ENCODE measurements at regions not wholly inside any gene's neighbourhood (a gene's known extent, or its start where the extent isn't known, plus 50 kb on each side); places are given as distances from the start of the nearest gene placed in this dataset.
"Not testable (repeated sequence)": the region's sequence is repeated elsewhere in the genome, so short reads cannot be mapped to it uniquely, and the experiment has no call there.

DNA sequence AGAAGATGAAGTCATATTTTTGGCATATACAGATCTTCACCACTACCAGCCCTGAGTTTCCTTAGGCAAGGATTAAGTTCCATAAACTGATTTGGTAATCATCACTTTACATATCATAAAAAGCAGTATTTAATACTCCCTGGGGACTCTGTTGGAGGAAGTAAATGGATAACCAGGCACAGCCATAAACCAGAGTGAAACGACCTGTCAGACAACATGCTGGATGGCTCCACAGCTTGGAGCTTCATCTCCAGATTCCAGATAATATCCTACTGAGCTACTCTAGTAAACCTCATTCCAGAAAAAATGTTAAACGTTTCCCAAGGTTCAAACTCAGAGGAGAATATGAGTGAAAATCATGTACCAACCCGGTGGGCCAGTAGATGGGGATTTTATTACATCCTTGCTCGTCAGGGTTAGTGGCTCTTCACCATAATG is 109.2 kb downstream of the BASP1 start:
- DNase-seq: no peak

DNA sequence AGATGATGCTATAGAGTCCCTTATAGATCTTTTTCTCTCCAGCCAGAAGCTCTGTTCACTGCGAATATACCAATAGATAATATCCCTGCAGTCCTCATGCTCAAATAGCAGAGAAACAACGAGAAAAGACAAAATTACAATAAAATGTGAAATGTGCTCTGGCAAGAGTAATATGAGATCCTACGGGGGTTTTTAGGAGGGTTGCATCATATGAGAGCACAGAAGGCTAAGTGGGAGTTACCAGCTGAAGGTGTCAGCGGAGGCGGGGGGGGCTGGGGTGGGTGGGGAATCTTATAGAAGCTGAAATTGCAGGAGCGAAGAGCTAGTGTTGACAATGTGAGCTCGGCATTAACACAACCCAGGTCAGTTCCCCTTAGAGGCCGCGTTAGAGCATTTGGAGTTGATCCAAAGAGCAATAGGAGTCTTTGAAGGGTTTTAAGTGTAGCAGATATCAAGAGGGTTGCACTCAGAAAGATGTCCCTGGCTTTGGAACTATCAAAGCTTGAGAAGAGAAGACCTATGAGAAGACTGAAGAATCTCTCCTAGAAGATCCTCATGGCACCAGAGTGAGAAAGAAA is 109.7 kb downstream of the BASP1 start:
- DNase-seq: no peak

DNA sequence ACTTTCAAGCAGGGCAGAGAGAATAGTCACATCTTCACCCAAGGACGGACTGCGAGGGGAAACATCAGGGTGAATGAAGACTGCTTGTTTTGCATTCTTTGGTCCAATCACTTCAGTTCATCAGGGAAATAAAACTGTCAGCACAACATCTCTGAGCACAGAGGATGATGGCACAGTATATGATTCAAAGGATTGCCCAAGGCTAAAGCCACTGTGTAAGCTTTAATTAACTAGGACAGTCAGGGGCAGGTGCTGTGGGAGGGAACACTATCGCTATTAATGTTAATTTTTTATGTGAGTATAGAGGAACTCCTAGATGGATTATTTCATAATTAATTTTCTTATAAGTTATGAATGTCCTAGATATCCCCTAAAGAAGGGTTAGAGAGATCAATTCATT is 112.1 kb downstream of the BASP1 start:
- DNase-seq: no peak

DNA sequence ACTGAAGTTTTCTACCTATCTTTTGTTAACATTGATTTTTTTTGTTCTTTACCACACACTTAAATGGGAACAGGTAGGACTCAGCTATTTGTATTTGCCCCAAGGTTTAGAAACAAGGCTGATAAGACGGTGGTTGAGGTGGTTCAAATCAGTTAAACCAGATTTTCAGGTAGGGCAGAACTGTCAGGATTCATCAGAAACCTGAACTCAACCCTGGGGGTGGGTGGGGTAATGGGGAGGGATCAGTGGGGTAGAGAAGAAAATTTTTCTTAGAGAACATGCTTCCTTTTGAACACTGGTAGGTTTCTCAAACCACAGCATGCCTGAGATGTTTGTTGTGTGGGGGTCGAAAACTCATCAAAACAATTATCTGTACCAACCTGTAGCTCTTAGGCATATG is 113.0 kb downstream of the BASP1 start:
- DNase-seq: no peak

- no peak for DNase-seq
These were observed 114.2 kb downstream of the BASP1 start for GRCh38 chr5:17331651-17332050.

GRCh38 chr5:17333755-17334154 is 116.3 kb downstream of the BASP1 start:
- DNase-seq: no peak

- DNase-seq: no peak
These were observed 118.6 kb downstream of the BASP1 start for GRCh38 chr5:17336054-17336453.

DNA sequence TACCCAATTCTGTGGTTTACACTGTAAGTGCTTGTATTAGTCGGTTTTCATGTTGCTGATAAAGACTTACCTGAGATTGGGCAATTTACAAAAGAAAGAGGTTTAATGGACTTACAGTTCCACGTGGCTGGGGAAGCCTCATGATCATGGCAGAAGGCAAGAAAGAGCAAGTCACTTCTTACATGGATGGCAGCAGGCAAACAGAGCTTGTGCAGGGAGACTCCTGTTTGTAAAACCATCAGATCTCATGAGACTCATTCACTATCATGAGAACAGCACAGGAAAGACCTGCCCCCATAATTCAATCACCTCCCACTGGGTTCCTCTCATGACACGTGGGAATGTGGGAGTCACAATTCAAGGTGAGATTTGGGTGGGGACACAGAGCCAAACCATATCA is 119.3 kb downstream of the BASP1 start:
- not testable (repeated sequence) for DNase-seq

GRCh38 chr5:17339841-17340240 is 122.4 kb downstream of the BASP1 start:
- DNase-seq: no peak

DNA sequence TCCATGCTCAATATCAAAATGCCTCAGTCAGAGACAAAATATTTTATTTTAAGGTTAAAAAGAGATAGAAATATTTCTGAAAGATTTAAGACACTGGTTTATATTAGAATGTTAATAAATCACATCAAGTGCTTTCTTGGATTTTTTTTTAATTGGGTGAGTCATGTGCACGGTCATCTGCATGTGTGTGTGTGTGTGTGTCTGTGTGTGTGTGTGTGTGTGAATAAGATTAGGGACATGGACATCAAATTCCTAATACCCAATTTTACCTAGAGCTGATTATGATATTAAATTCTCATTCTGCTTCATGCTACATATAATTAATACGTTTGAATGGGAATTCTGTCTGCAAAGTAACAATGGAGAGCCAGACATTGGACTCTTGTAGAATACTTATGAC is 122.9 kb downstream of the BASP1 start:
- DNase-seq: no peak

- no peak for DNase-seq
These were observed 123.4 kb downstream of the BASP1 start for GRCh38 chr5:17340819-17341218.

- DNase-seq: no peak
These were observed 126.2 kb downstream of the BASP1 start for GRCh38 chr5:17343675-17344074.

- DNase-seq: no peak
These were observed 129.4 kb downstream of the BASP1 start for GRCh38 chr5:17346811-17347210.

DNA sequence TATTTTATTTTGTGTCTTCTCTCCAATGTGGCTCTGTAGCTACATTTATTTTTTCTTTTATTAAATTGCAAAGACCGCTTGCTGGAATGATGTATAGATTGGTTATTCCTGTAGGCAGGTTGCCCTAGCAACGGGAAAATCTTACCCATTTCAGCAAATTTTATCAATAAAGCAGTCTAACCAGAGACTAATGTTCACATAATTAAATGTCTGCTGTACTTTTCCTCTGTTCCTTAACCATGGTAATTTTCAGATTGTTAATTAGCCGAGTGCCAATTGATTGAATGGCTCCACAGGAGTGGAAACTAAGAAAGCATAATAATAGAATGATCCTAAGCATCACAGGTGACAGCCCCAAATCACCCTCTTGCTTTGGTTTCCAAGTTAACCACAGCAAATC is 134.8 kb downstream of the BASP1 start:
- no peak for DNase-seq

DNA sequence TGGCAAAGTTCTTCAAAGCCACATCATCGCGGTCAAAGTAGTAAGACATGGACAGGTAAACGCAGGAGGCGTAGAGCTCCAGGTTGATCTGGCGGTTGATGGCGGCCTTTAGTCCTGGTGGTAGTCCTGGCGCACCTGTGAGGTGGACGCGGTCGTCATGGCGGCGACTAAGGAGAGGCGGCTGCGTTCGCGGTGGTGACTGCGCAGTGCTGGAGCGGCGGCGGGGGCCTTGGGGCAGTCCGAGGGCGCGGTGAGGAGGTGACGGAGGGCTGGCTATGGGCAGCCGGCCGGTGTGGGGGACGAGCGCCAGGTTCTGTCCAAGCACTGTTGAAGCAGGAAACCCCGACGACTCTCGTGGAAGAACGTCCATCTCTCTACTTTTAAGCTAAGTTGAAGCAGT is 136.8 kb downstream of the BASP1 start:
- DNase-seq: no peak

GRCh38 chr5:17355586-17356346 is 138.3 kb downstream of the BASP1 start:
- DNase-seq: no peak

DNA sequence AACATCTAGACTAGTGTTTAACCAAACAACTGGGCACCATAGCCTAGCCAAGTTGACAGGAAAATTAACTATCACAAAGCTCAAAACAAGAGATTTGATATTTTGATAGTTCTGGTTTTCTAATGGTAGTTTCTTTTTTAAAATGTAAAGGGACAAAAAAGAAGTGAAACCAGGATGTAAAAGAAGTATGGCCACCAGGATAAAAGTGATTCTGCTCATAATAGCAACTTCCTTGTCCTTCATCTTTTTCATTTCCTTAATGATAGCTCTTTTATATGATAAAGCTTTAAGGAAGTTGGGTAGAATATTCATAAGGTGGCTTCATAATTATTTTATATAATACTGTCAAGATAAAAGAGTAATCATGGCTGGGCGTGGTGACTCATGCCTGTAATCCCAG is 139.1 kb downstream of the BASP1 start:
- DNase-seq: no peak

GRCh38 chr5:17357504-17357903 is 140.1 kb downstream of the BASP1 start:
- DNase-seq: no peak

DNA sequence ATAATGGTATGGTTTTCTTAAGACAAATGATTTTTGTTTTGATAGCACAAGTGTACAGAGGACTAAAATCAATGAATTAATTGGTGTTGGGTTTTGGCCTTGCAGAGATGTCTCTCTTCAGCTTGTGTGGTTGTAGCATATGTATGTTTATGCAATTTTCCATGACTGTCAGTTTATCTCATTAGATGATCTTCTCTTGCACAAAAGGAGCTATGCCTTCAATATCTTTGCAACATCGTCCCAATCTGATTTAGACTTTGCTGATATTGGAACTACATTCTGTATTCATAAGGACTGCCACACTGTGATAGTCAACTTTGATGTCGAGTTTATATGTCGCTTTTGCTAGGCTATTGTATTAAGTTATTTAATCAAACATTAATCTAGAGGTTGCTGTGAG is 140.0 kb upstream of the TAF11L2 start:
- DNase-seq: no peak

DNA sequence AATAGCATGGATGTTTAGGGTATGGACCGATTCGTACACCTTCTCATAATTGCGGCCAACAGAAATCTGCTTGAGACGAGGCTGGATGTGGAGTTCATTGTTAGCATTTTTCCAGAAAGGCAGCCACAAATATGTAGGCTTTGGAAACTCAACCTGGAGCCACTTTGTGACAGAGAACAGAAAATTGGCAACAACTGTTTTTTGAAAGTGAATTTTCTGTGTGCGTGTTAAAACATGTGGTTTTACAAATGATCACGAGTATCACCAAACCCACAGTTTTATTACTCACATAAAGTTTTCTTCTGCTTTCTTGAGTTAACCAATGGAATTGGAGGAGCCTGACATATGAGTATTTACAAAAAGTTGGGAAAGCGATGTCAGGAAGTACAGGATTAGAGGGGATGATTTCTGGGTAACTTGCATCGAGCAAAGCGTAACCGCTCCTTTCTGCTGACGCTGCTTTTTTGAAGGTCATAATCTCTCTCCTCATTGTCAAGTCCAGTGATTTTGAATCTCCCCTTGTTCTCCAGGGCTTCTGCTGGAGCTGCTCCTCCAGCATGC is 138.5 kb upstream of the TAF11L2 start:
- no peak for DNase-seq

DNA sequence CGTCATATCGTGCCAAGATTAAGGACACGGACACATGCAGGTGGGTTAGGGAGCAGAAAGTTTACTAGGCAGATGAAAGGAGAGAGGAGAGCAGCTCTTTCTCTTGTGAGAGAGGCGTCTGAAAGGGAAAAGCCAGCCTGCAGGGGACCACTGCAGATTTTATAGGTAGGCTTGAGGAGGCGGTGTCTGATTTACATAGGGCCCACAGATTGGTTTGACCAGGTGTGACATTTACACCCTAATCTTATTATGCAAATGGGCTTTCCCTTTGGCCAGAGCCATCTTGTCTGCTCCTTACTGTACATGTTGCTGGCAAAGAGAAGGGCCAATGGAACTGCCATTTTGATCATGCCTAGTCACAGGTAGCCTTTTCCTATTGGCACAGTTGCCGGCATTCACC is 137.2 kb upstream of the TAF11L2 start:
- DNase-seq: no peak

DNA sequence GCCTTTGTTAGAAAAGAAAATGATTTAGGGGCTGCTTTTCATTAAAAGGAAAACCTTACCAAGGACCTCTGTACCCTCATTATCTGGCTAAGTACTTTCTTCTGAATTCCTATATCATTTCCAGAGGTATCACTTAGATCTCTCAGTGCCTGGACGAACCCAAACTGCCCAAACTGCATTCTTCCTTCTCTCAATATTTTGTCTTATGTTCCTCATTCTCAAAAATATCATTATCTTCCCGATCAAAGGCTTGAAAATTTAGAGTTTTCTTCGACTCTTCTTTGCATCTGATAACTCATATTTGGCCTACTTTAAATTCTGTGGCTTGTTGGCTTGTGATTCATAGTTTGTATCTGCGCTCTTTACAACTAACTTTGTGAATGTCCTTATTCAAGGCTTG is 136.7 kb upstream of the TAF11L2 start:
- no peak for DNase-seq

GRCh38 chr5:17364987-17365810 is 132.8 kb upstream of the TAF11L2 start:
- no peak for DNase-seq

- no peak for DNase-seq
These were observed 132.3 kb upstream of the TAF11L2 start for GRCh38 chr5:17365811-17366138.

All from KG1 (cell line).